HCT116 (cell line): ENCODE measurements at regions not wholly inside any gene's neighbourhood (a gene's known extent, or its start where the extent isn't known, plus 50 kb on each side); places are given as distances from the start of the nearest gene placed in this dataset.

Experiments
- ATAC-seq: fragments of 200-7000 bp; cut with Tn5 transposase; 2 replicates; pipeline ENCODE4 v1.9.1; 2020; ENCODE audit warnings: mild to moderate bottlenecking, moderate library complexity
- BruUV-seq: library from RNA; stranded (reverse); fragments of 400-500 nt; replicated peaks from 2 replicates; lab custom pipeline; 2021; lab: Mats Ljungman, UMichigan
- CTCF ChIA-PET: fragments of 300-600 bp; sonication (Branson Sonifier 250); formaldehyde crosslinking; loops from one replicate; lab custom pipeline; 2021; ENCODE audit warnings: antibody characterized with exemption; lab: Charles Lee
- POLR2A ChIA-PET: fragments of 300-600, 350-600 bp; sonication (Branson Sonifier 250); formaldehyde crosslinking; loops from one replicate; lab custom pipeline; 2021; ENCODE audit warnings: antibody characterized with exemption; lab: Charles Lee
- RAD21 ChIA-PET, 2 experiments: fragments of 300-600 bp; sonication (Branson Sonifier 250); formaldehyde crosslinking; loops; one replicate each; lab custom pipeline; 2023; ENCODE audit warnings: low total read pairs in 2 of 2; ENCODE audit not compliant: uncharacterized antibody in 2 of 2, unreplicated experiment in 2 of 2, low non-redundant PET in 1 of 2; lab: Charles Lee
- DNase-seq: peaks from one replicate; pipeline ENCODE4 v3.0.0-alpha.2; 2010; ENCODE audit warnings: low read depth, low spot score
- H2AFZ ChIP-seq: fragments of 200-600 bp; shearing (Covaris generic), sonication (generic); 2 replicates; pipeline ENCODE4 v1.6.1; 2017; ENCODE audit warnings: low read depth, mixed run types, mixed read lengths, antibody characterized with exemption, low read length; ENCODE audit not compliant: poor library complexity, severe bottlenecking
- H3K27ac ChIP-seq: 2 replicates; pipeline ENCODE4 v1.5.1; 2012; ENCODE audit warnings: low read depth, low read length
- H3K27me3 ChIP-seq: fragments of 200-600 bp; sonication (generic); 2 replicates; pipeline ENCODE4 v1.6.1; 2016; ENCODE audit warnings: mixed run types, low read length, mixed read lengths; ENCODE audit not compliant: insufficient read depth
- H3K36me3 ChIP-seq, 2 experiments: fragments of 200-500 bp in 1 of 2; fragments of 200-600 bp in 1 of 2; sonication (Bioruptor generic) in 1 of 2; sonication (generic) in 1 of 2; 2 replicates each; pipeline versions ENCODE4 v1.5.1 to v1.6.1; 2014 to 2016; ENCODE audit warnings: low read length in 2 of 2, inconsistent platforms in 1 of 2, mixed read lengths in 1 of 2, mixed run types in 1 of 2; ENCODE audit not compliant: insufficient read depth in 2 of 2, control insufficient read depth in 1 of 2
- H3K4me1 ChIP-seq, 2 experiments: fragments of 200-600 bp in 1 of 2; sonication (generic) in 1 of 2; 2 replicates each; pipeline versions ENCODE4 v1.5.1 to v1.6.1; 2012 to 2017; ENCODE audit warnings: low read length in 2 of 2, inconsistent platforms in 1 of 2, mild to moderate bottlenecking in 1 of 2, mixed read lengths in 1 of 2, mixed run types in 1 of 2, moderate library complexity in 1 of 2; ENCODE audit not compliant: insufficient read depth in 2 of 2, control insufficient read depth in 1 of 2
- H3K4me2 ChIP-seq: fragments of 200-600 bp; sonication (generic); 2 replicates; pipeline ENCODE4 v1.6.1; 2017; ENCODE audit warnings: mixed run types, low read length, mixed read lengths
- H3K4me3 ChIP-seq, 2 experiments: fragments of 200-600 bp in 1 of 2; sonication (generic) in 1 of 2; replicated peaks in 1 of 2; 2 replicates each; pipeline ENCODE4 v1.5.1; 2011 to 2016; ENCODE audit warnings: low read length in 2 of 2, control low read depth in 1 of 2, low read depth in 1 of 2, mild to moderate bottlenecking in 1 of 2, mixed read lengths in 1 of 2, mixed run types in 1 of 2
- H3K79me2 ChIP-seq: fragments of 200-600 bp; sonication (generic); 2 replicates; pipeline ENCODE4 v1.6.1; 2017; ENCODE audit warnings: mild to moderate bottlenecking, mixed run types, low read length, moderate library complexity, mixed read lengths; ENCODE audit not compliant: insufficient read depth
- H3K9ac ChIP-seq: fragments of 200-600 bp; sonication (generic); 2 replicates; pipeline ENCODE4 v1.6.1; 2016; ENCODE audit warnings: low read length, mixed read lengths
- H3K9me2 ChIP-seq: fragments of 200-600 bp; sonication (generic), shearing (Covaris generic); 2 replicates; pipeline ENCODE4 v1.6.1; 2017; ENCODE audit warnings: mixed run types, mild to moderate bottlenecking, moderate library complexity; ENCODE audit not compliant: insufficient read depth
- H3K9me3 ChIP-seq, 2 experiments: fragments of 200-500 bp in 1 of 2; fragments of 200-600 bp in 1 of 2; sonication (Bioruptor generic) in 1 of 2; sonication (generic) in 1 of 2; 2 replicates each; pipeline ENCODE4 v1.6.1; 2014 to 2017; ENCODE audit warnings: low read length in 2 of 2, mixed read lengths in 2 of 2, inconsistent platforms in 1 of 2, low read depth in 1 of 2, mild to moderate bottlenecking in 1 of 2, mixed run types in 1 of 2, moderate library complexity in 1 of 2; ENCODE audit not compliant: control insufficient read depth in 1 of 2, insufficient read depth in 1 of 2
- H4K20me1 ChIP-seq: fragments of 200-600 bp; sonication (generic), shearing (Covaris generic); 2 replicates; pipeline ENCODE4 v1.6.1; 2017; ENCODE audit warnings: mixed run types, mild to moderate bottlenecking, moderate library complexity; ENCODE audit not compliant: insufficient read depth
- CEBPB ChIP-seq: IDR thresholded peaks from 2 replicates; pipeline ENCODE4 v1.6.1; 2012; ENCODE audit warnings: low read depth
- EZH2 ChIP-seq: fragments of 200-600 bp; sonication (generic); IDR thresholded peaks from 2 replicates; pipeline ENCODE4 v1.6.1; 2017; ENCODE audit warnings: antibody characterized with exemption, mixed run types
- FOSL1 ChIP-seq: IDR thresholded peaks from 2 replicates; pipeline ENCODE4 v1.6.1; 2012; ENCODE audit warnings: low read depth
- JUND ChIP-seq: IDR thresholded peaks from 2 replicates; pipeline ENCODE4 v1.6.1; 2012
- POLR2A ChIP-seq: IDR thresholded peaks from 2 replicates; pipeline ENCODE4 v1.7.0; 2011; ENCODE audit warnings: borderline replicate concordance; ENCODE audit not compliant: insufficient read depth, insufficient read length; ENCODE audit errors: extremely low read depth
- RAD21 ChIP-seq: IDR thresholded peaks from 2 replicates; pipeline ENCODE4 v1.6.1; 2012; ENCODE audit warnings: low read depth, mild to moderate bottlenecking
- SP1 ChIP-seq: IDR thresholded peaks from 2 replicates; pipeline ENCODE4 v1.6.1; 2012; ENCODE audit warnings: low read depth
- SRF ChIP-seq: IDR thresholded peaks from 2 replicates; pipeline ENCODE4 v1.6.1; 2012; ENCODE audit warnings: low read depth
- YY1 ChIP-seq: IDR thresholded peaks from 2 replicates; pipeline ENCODE4 v1.6.1; 2011; ENCODE audit warnings: low read length, low read depth, moderate library complexity, mild to moderate bottlenecking; ENCODE audit not compliant: insufficient replicate concordance; ENCODE audit errors: extremely low read depth
- ZFX ChIP-seq: fragments of 450-650 bp; IDR thresholded peaks from 2 replicates; pipeline ENCODE4 v1.6.1; 2017
- ZNF274 ChIP-seq: fragments of 200-500 bp; sonication (Bioruptor generic); IDR thresholded peaks from 2 replicates; pipeline ENCODE4 v1.6.1; 2014; ENCODE audit warnings: mild to moderate bottlenecking, low read depth, low read length, inconsistent platforms
- intact Hi-C: fragments of 100-400 bp; cut with micrococcal nuclease; formaldehyde crosslinking; loops from 2 replicates; pipeline ENCODE4 v1.10.0; 2022
- TF ChIP-seq, protein P1 (sequence below): IDR thresholded peaks from 2 replicates; pipeline ENCODE4 v1.6.1; 2012; ENCODE audit warnings: low read depth
- TF ChIP-seq, protein P2 (sequence below): IDR thresholded peaks from 2 replicates; pipeline ENCODE4 v1.6.1; 2012
- TF ChIP-seq, protein P3 (sequence below), 3 experiments: fragments of 200-600 bp in 1 of 3; sonication (generic) in 1 of 3; IDR thresholded peaks in 2 of 3; conservative IDR thresholded peaks in 1 of 3; 2 replicates each; pipeline ENCODE4 v1.5.1; 2012 to 2017; ENCODE audit warnings: low read depth in 2 of 3, low read length in 2 of 3, antibody characterized with exemption in 1 of 3, borderline replicate concordance in 1 of 3, control low read depth in 1 of 3, mild to moderate bottlenecking in 1 of 3, mixed read lengths in 1 of 3, mixed run types in 1 of 3, moderate library complexity in 1 of 3; ENCODE audit not compliant: insufficient read depth in 1 of 3

DNA sequence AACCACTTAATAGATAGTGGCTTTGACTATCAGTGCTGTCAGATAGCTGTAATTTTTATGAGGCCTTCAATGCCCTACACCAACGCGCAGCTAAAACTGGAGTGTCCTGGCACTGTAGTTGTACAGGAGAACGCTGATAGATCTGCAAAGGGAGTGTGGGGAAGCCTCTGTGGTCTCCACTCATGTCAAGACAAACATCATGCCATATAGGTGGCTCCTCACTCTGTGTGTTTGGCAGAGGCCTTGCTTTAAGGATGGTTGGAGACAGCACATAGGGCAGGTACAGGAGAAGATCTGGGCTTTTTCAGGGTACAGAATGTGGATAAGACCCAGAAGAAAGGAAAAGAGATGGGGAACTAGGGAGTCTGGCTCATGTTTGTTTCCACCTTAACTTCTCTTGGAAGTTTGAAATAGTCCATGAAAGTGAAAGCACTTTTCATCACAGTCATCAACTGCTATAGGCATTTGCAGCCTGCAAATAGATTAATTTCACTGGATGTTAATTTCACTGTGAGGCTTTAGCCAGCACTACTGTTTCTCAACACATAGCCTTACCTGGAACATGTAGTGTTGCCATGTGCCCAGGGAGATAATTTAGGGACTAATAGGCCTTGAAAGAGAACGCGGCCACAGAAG is 425.8 kb upstream of the TBL1XR1 start:
- H3K36me3 ChIP-seq: no peaks in the 10 kb centered on the region
- H3K79me2 ChIP-seq: no peaks in the 10 kb centered on the region
- H2AFZ ChIP-seq: no peak overlapping the region
- no TSS peak for BruUV-seq
- RAD21 ChIA-PET: no interaction called here
- H3K9me2 ChIP-seq: no peaks in the 10 kb centered on the region
- no peak overlapping the region for H3K9ac ChIP-seq
- no peaks in the 10 kb centered on the region for H3K27me3 ChIP-seq
- H3K4me3 ChIP-seq: no peak overlapping the region
- DNase-seq (no peak), ATAC-seq (no peak)
- intact Hi-C loops: no loop called here
- no peak overlapping the region for H3K27ac ChIP-seq
- POLR2A ChIA-PET: no interaction called here
- TF ChIP-seq RAD21 (no peak), JUND (no peak), SP1 (no peak), YY1 (no peak), ZNF274 (no peak), SRF (no peak), CEBPB (no peak), POLR2A (no peak), EZH2 (no peak), ZFX (no peak), FOSL1 (no peak)
- TF ChIP-seq, protein P1, sequence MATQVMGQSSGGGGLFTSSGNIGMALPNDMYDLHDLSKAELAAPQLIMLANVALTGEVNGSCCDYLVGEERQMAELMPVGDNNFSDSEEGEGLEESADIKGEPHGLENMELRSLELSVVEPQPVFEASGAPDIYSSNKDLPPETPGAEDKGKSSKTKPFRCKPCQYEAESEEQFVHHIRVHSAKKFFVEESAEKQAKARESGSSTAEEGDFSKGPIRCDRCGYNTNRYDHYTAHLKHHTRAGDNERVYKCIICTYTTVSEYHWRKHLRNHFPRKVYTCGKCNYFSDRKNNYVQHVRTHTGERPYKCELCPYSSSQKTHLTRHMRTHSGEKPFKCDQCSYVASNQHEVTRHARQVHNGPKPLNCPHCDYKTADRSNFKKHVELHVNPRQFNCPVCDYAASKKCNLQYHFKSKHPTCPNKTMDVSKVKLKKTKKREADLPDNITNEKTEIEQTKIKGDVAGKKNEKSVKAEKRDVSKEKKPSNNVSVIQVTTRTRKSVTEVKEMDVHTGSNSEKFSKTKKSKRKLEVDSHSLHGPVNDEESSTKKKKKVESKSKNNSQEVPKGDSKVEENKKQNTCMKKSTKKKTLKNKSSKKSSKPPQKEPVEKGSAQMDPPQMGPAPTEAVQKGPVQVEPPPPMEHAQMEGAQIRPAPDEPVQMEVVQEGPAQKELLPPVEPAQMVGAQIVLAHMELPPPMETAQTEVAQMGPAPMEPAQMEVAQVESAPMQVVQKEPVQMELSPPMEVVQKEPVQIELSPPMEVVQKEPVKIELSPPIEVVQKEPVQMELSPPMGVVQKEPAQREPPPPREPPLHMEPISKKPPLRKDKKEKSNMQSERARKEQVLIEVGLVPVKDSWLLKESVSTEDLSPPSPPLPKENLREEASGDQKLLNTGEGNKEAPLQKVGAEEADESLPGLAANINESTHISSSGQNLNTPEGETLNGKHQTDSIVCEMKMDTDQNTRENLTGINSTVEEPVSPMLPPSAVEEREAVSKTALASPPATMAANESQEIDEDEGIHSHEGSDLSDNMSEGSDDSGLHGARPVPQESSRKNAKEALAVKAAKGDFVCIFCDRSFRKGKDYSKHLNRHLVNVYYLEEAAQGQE: no peak
- TF ChIP-seq, protein P2, sequence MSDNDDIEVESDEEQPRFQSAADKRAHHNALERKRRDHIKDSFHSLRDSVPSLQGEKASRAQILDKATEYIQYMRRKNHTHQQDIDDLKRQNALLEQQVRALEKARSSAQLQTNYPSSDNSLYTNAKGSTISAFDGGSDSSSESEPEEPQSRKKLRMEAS: no peak
- TF ChIP-seq, protein P3, sequence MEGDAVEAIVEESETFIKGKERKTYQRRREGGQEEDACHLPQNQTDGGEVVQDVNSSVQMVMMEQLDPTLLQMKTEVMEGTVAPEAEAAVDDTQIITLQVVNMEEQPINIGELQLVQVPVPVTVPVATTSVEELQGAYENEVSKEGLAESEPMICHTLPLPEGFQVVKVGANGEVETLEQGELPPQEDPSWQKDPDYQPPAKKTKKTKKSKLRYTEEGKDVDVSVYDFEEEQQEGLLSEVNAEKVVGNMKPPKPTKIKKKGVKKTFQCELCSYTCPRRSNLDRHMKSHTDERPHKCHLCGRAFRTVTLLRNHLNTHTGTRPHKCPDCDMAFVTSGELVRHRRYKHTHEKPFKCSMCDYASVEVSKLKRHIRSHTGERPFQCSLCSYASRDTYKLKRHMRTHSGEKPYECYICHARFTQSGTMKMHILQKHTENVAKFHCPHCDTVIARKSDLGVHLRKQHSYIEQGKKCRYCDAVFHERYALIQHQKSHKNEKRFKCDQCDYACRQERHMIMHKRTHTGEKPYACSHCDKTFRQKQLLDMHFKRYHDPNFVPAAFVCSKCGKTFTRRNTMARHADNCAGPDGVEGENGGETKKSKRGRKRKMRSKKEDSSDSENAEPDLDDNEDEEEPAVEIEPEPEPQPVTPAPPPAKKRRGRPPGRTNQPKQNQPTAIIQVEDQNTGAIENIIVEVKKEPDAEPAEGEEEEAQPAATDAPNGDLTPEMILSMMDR (IDR thresholded peaks at IDR 0.05 in 2 of 3, conservative IDR thresholded peaks at IDR 0.05 in 1 of 3; ENCODE audit: borderline replicate concordance in 1 of 3, insufficient read depth in 1 of 3, low read depth in 2 of 3, low read length in 2 of 3): no peak
- H4K20me1 ChIP-seq: no peaks in the 10 kb centered on the region
- H3K4me1 ChIP-seq: peaks cover 0 to 5% of the 10 kb centered on the region in 2 experiments; a peak in 1 of 4 replicates
- H3K4me2 ChIP-seq: no peak overlapping the region
- no peaks in the 10 kb centered on the region for H3K9me3 ChIP-seq
- CTCF ChIA-PET: no interaction called here
